Eye (tissue), 1 donor: ENCODE measurements at regions not wholly inside any gene's neighbourhood (a gene's known extent, or its start where the extent isn't known, plus 50 kb on each side); places are given as distances from the start of the nearest gene placed in this dataset.
"Not testable (repeated sequence)": the region's sequence is repeated elsewhere in the genome, so short reads cannot be mapped to it uniquely, and the experiment has no call there.

Experiments
- DNase-seq: peaks from one replicate; pipeline ENCODE4 v3.0.0-alpha.2; 2015

GRCh38 chr21:35559128-35559828 lies 501.0 kb downstream of the SETD4 start:
- DNase-seq: no peak

GRCh38 chr21:35556536-35556935 lies 503.8 kb downstream of the SETD4 start:
- no peak for DNase-seq

GRCh38 chr21:35552483-35552882 lies 503.4 kb upstream of the RUNX1 start:
- not testable (repeated sequence) for DNase-seq

GRCh38 chr21:35548904-35549615 lies 500.0 kb upstream of the RUNX1 start:
- no peak for DNase-seq

GRCh38 chr21:35547946-35548774 lies 499.1 kb upstream of the RUNX1 start:
- no peak for DNase-seq

- no peak for DNase-seq
Measured at GRCh38 chr21:35543746-35544145, 494.6 kb upstream of the RUNX1 start.

GRCh38 chr21:35540950-35541638 lies 492.0 kb upstream of the RUNX1 start:
- DNase-seq: no peak

- no peak for DNase-seq
Measured at GRCh38 chr21:35538386-35538785, 489.3 kb upstream of the RUNX1 start.

- no peak for DNase-seq
Measured at GRCh38 chr21:35537604-35538003, 488.5 kb upstream of the RUNX1 start.

GRCh38 chr21:35533893-35534292 lies 484.8 kb upstream of the RUNX1 start:
- DNase-seq: no peak

GRCh38 chr21:35530766-35531165 lies 481.7 kb upstream of the RUNX1 start:
- DNase-seq: no peak

- peak; percentile 3 for DNase-seq
Measured at GRCh38 chr21:35529171-35529863, 480.2 kb upstream of the RUNX1 start.

GRCh38 chr21:35528116-35529042 lies 479.3 kb upstream of the RUNX1 start:
- peak; percentile 57 for DNase-seq

- DNase-seq: no peak
Measured at GRCh38 chr21:35527358-35527757, 478.3 kb upstream of the RUNX1 start.

- DNase-seq: no peak
Measured at GRCh38 chr21:35525443-35525842, 476.3 kb upstream of the RUNX1 start.

- DNase-seq: no peak
Measured at GRCh38 chr21:35521852-35522505, 472.9 kb upstream of the RUNX1 start.

GRCh38 chr21:35521293-35521692 lies 472.2 kb upstream of the RUNX1 start:
- no peak for DNase-seq

- DNase-seq: no peak
Measured at GRCh38 chr21:35520856-35521255, 471.8 kb upstream of the RUNX1 start.

GRCh38 chr21:35520302-35520701 lies 471.2 kb upstream of the RUNX1 start:
- DNase-seq: no peak

GRCh38 chr21:35517865-35518264 lies 468.8 kb upstream of the RUNX1 start:
- no peak for DNase-seq

GRCh38 chr21:35516292-35516691 lies 467.2 kb upstream of the RUNX1 start:
- not testable (repeated sequence) for DNase-seq
